ENCODE measurements at regions not wholly inside any gene's neighbourhood (a gene's known extent, or its start where the extent isn't known, plus 50 kb on each side); places are given as distances from the start of the nearest gene placed in this dataset.

GRCh38 chr6:140977403-140977802 is 1155.3 kb upstream of the GJE1 start:
- Histone ChIP-seq H2AFZ (no peak overlapping the region), H3K79me2 (no peaks in the 10 kb centered on the region), H3K4me2 (no peak overlapping the region), H3K27me3 (no peaks in the 10 kb centered on the region), H3K36me3 (replicated peaks; ENCODE audit: insufficient read depth, low read depth) (no peaks in the 10 kb centered on the region), H3K27ac (no peak overlapping the region), H3K9me2 (replicated peaks; ENCODE audit: insufficient read depth) (no peaks in the 10 kb centered on the region), H4K20me1 (ENCODE audit: insufficient read depth, poor library complexity, severe bottlenecking) (no peaks in the 10 kb centered on the region), H3K4me3 (no peak overlapping the region), H3K9me3 (ENCODE audit: low read depth) (no peaks in the 10 kb centered on the region), H3K4me1 (ENCODE audit: insufficient read depth) (peaks cover 5% of the 10 kb centered on the region)
- DNase-seq (ENCODE audit: low spot score), result no peak
- 64% methylated on average over 2 of the region's 2 CpGs for WGBS (ENCODE audit: low lambda C conversion rate, missing lambda C conversion rate)
- TF ChIP-seq EZH2phosphoT487 (IDR thresholded peaks at IDR 0.05; ENCODE audit: low read depth, severe bottlenecking, unreplicated experiment), result no peak
- no peak for TF ChIP-seq EZH2 (IDR thresholded peaks at IDR 0.05; ENCODE audit: borderline replicate concordance)
- TF ChIP-seq CTCF (IDR thresholded peaks at IDR 0.05; ENCODE audit: poor library complexity), result no peak

- WGBS (ENCODE audit: low lambda C conversion rate, missing lambda C conversion rate), result 71% methylated on average over 3 of the region's 3 CpGs
Measured at GRCh38 chr6:140976806-140977205, 1155.9 kb upstream of the GJE1 start.

GRCh38 chr6:140970485-140970884 is 1162.2 kb upstream of the GJE1 start:
- H3K4me1 ChIP-seq (ENCODE audit: insufficient read depth), result no peaks in the 10 kb centered on the region
- H3K27me3 ChIP-seq, result no peaks in the 10 kb centered on the region
- no peaks in the 10 kb centered on the region for H4K20me1 ChIP-seq (ENCODE audit: insufficient read depth, poor library complexity, severe bottlenecking)
- H3K79me2 ChIP-seq, result no peaks in the 10 kb centered on the region
- peak overlapping the region; percentile 28 for H3K27ac ChIP-seq
- H3K36me3 ChIP-seq (replicated peaks; ENCODE audit: insufficient read depth, low read depth), result no peaks in the 10 kb centered on the region
- H3K4me3 ChIP-seq, result no peak overlapping the region
- TF ChIP-seq EZH2phosphoT487 (IDR thresholded peaks at IDR 0.05; ENCODE audit: low read depth, severe bottlenecking, unreplicated experiment) (no peak), CTCF (IDR thresholded peaks at IDR 0.05; ENCODE audit: poor library complexity) (no peak), EZH2 (IDR thresholded peaks at IDR 0.05; ENCODE audit: borderline replicate concordance) (no peak)
- no peaks in the 10 kb centered on the region for H3K9me3 ChIP-seq (ENCODE audit: low read depth)
- DNase-seq (ENCODE audit: low spot score), result peak; percentile 53
- no peak overlapping the region for H2AFZ ChIP-seq
- no peaks in the 10 kb centered on the region for H3K9me2 ChIP-seq (replicated peaks; ENCODE audit: insufficient read depth)
- peak overlapping the region; percentile 31 for H3K4me2 ChIP-seq

More at GRCh38 chr6:140976806-140977205, 1155.9 kb upstream of the GJE1 start:
- Histone ChIP-seq H4K20me1 (ENCODE audit: insufficient read depth, poor library complexity, severe bottlenecking) (no peaks in the 10 kb centered on the region), H3K9me2 (replicated peaks; ENCODE audit: insufficient read depth) (no peaks in the 10 kb centered on the region), H3K27ac (no peak overlapping the region), H3K79me2 (no peaks in the 10 kb centered on the region), H2AFZ (no peak overlapping the region), H3K27me3 (no peaks in the 10 kb centered on the region), H3K9me3 (ENCODE audit: low read depth) (no peaks in the 10 kb centered on the region), H3K4me1 (ENCODE audit: insufficient read depth) (peaks cover 5% of the 10 kb centered on the region), H3K36me3 (replicated peaks; ENCODE audit: insufficient read depth, low read depth) (no peaks in the 10 kb centered on the region), H3K4me2 (no peak overlapping the region), H3K4me3 (no peak overlapping the region)
- TF ChIP-seq CTCF (IDR thresholded peaks at IDR 0.05; ENCODE audit: poor library complexity) (no peak), EZH2phosphoT487 (IDR thresholded peaks at IDR 0.05; ENCODE audit: low read depth, severe bottlenecking, unreplicated experiment) (no peak), EZH2 (IDR thresholded peaks at IDR 0.05; ENCODE audit: borderline replicate concordance) (no peak)
- no peak for DNase-seq (ENCODE audit: low spot score)

- Histone ChIP-seq H3K9me3 (ENCODE audit: low read depth) (no peaks in the 10 kb centered on the region), H3K36me3 (replicated peaks; ENCODE audit: insufficient read depth, low read depth) (no peaks in the 10 kb centered on the region), H3K4me2 (no peak overlapping the region), H3K79me2 (no peaks in the 10 kb centered on the region), H3K4me1 (ENCODE audit: insufficient read depth) (no peaks in the 10 kb centered on the region), H4K20me1 (ENCODE audit: insufficient read depth, poor library complexity, severe bottlenecking) (no peaks in the 10 kb centered on the region), H3K27me3 (no peaks in the 10 kb centered on the region), H2AFZ (no peak overlapping the region), H3K27ac (no peak overlapping the region), H3K9me2 (replicated peaks; ENCODE audit: insufficient read depth) (no peaks in the 10 kb centered on the region), H3K4me3 (no peak overlapping the region)
- DNase-seq (ENCODE audit: low spot score), result no peak
- 88% methylated on average over 3 of the region's 3 CpGs for WGBS (ENCODE audit: low lambda C conversion rate, missing lambda C conversion rate)
- no peak for TF ChIP-seq EZH2phosphoT487 (IDR thresholded peaks at IDR 0.05; ENCODE audit: low read depth, severe bottlenecking, unreplicated experiment)
- no peak for TF ChIP-seq EZH2 (IDR thresholded peaks at IDR 0.05; ENCODE audit: borderline replicate concordance)
- TF ChIP-seq CTCF (IDR thresholded peaks at IDR 0.05; ENCODE audit: poor library complexity), result no peak
Measured at GRCh38 chr6:140968062-140968461, 1164.7 kb upstream of the GJE1 start.

All from hepatocyte (in vitro differentiated cells).